ENCODE measurements at regions not wholly inside any gene's neighbourhood (a gene's known extent, or its start where the extent isn't known, plus 50 kb on each side); places are given as distances from the start of the nearest gene placed in this dataset.

DNA sequence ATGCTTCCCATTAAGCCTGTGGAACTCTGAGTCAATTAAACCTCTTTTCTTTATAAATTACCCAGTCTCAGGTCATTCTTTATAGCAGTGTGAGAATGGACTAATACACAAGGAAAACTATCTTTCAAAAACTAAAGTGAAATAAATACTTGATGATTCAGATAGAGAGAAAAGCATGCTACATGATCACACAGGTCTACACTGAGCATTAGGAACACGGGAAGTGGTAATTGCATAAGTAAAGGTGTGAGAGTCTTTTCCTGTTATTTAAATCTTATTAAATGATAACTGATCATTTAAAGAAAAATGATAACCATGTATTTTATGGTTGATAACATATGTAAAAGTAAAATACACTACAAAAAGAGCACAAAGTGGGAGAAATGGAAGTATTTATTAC is 812.0 kb upstream of the RAB6C start:
- TF ChIP-seq, protein P1, sequence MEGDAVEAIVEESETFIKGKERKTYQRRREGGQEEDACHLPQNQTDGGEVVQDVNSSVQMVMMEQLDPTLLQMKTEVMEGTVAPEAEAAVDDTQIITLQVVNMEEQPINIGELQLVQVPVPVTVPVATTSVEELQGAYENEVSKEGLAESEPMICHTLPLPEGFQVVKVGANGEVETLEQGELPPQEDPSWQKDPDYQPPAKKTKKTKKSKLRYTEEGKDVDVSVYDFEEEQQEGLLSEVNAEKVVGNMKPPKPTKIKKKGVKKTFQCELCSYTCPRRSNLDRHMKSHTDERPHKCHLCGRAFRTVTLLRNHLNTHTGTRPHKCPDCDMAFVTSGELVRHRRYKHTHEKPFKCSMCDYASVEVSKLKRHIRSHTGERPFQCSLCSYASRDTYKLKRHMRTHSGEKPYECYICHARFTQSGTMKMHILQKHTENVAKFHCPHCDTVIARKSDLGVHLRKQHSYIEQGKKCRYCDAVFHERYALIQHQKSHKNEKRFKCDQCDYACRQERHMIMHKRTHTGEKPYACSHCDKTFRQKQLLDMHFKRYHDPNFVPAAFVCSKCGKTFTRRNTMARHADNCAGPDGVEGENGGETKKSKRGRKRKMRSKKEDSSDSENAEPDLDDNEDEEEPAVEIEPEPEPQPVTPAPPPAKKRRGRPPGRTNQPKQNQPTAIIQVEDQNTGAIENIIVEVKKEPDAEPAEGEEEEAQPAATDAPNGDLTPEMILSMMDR (IDR thresholded peaks at IDR 0.05 in 4 of 5, conservative IDR thresholded peaks at IDR 0.05 in 1 of 5): no peak
- no peak for TF ChIP-seq POLR2A (IDR thresholded peaks at IDR 0.05)
